A549 (cell line): ENCODE measurements at regions not wholly inside any gene's neighbourhood (a gene's known extent, or its start where the extent isn't known, plus 50 kb on each side); places are given as distances from the start of the nearest gene placed in this dataset.

Source experiments
- BCL3 ChIP-seq: fragments of >200 bp; sonication (Bioruptor Twin); formaldehyde crosslinking; IDR thresholded peaks from 3 replicates; pipeline ENCODE4 v1.6.1; 2016
- CTCF ChIP-seq: fragments of >200 bp; sonication (Bioruptor Twin); formaldehyde crosslinking; IDR thresholded peaks from 3 replicates; pipeline ENCODE4 v1.5.1; 2016
- EP300 ChIP-seq, 2 experiments: fragments of >200 bp; sonication (Bioruptor Twin); formaldehyde crosslinking; IDR thresholded peaks; 2 replicates in 1 of 2; 3 replicates in 1 of 2; pipeline ENCODE4 v1.6.1; 2016 to 2017
- POLR2A ChIP-seq: IDR thresholded peaks from 2 replicates; pipeline ENCODE4 v1.6.1; 2012; ENCODE audit warnings: mild to moderate bottlenecking, low read length
- ZNF302 ChIP-seq: fragments of 250-450 bp; sonication (Bioruptor Pico); IDR thresholded peaks from 2 replicates; pipeline ENCODE4 v1.9.0; 2021; ENCODE audit warnings: inconsistent platforms, mild to moderate bottlenecking, moderate library complexity

- TF ChIP-seq BCL3 (no peak), CTCF (no peak), ZNF302 (CRISPR knock-in tag) (no peak), POLR2A (no peak), EP300 (IDR thresholded peaks at IDR 0.05) (no peak)
Observed at GRCh38 chr6:14673201-14673600, 555.6 kb downstream of the CD83 start.
